Motor neuron (in vitro differentiated cells): ENCODE measurements at regions not wholly inside any gene's neighbourhood (a gene's known extent, or its start where the extent isn't known, plus 50 kb on each side); places are given as distances from the start of the nearest gene placed in this dataset.

ENCODE experiments used
- ATAC-seq, 8 experiments: fragments of 200-7000 bp; cut with Tn5 transposase; replicated peaks in 6 of 8; 2 replicates each; pipeline ENCODE4 v1.8.0; 2021; ENCODE audit warnings: mild to moderate bottlenecking in 8 of 8, moderate library complexity in 8 of 8
- H3K27ac ChIP-seq, 2 donors: fragments of 250-450 bp; sonication (Bioruptor Pico); 2 replicates each; pipeline ENCODE4 v1.9.0; 2021; ENCODE audit warnings: antibody characterized with exemption in 2 of 2, mild to moderate bottlenecking in 2 of 2, moderate library complexity in 1 of 2
- H3K4me1 ChIP-seq, 2 donors: fragments of 250-450 bp; sonication (Bioruptor Pico); replicated peaks in 1 of 2; 2 replicates each; pipeline ENCODE4 v1.6.1; 2021; ENCODE audit warnings: antibody characterized with exemption in 2 of 2, mild to moderate bottlenecking in 2 of 2, moderate library complexity in 1 of 2
- H3K4me3 ChIP-seq, 5 donors: fragments of 250-450 bp; sonication (Bioruptor Pico); 2 replicates each; pipeline ENCODE4 v1.9.0; 2021; ENCODE audit warnings: antibody characterized with exemption in 5 of 5, mild to moderate bottlenecking in 5 of 5, moderate library complexity in 4 of 5
- WGBS, 10 experiments: fragments of 450-650 bp; shearing (Covaris generic); methylation state at CpG; one replicate each; pipeline ENCODE4 v1.0.0; 2022; 5-methylcytosine and 5-hydroxymethylcytosine counted together
- in situ Hi-C, 9 experiments: fragments of 400-800 bp; cut with MboI; loops; one replicate each; pipeline ENCODE4 v1.15.0; 2021; ENCODE audit warnings: low sequenced_read_pairs in 9 of 9, low pct_unique_long_range_greater_than_20kb in 2 of 9; ENCODE audit not compliant: unreplicated experiment in 9 of 9

- no peak overlapping the region for H3K27ac ChIP-seq
- no peaks in the 10 kb centered on the region for H3K4me1 ChIP-seq
- in situ Hi-C loops = no loop called here
- WGBS, 10 experiments = 0 to 93% (median 75%) methylated on average over 2 to 4 of the region's 5 CpGs; no CpG with 5 or more reads in 2 of the 10 experiments
- no peak for ATAC-seq
- no peak overlapping the region for H3K4me3 ChIP-seq
These were observed 339.0 kb downstream of the GABRB3 start for GRCh38 chr15:26433818-26434217.

DNA sequence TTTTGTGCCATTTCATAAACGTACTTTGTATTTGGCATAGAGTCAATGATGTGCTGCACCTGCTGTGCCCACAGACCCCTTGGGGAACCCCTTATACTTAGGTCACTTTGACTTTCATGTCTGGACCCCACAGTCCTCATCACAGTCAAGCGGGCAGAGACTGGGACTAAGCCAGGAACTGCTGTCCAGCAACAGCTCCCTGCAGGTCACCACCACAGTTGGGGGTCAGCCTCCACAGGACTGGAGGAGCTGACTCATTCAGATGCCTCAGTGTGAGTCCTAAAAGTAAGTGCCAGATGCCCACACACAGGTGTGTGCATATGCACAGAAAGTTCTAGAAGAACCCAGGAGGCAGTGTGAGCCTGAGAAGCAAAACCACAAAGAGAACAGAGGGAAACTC is 339.8 kb downstream of the GABRB3 start:
- in situ Hi-C loops = no loop called here
- WGBS, 10 experiments = 0 to 95% (median 43%) methylated on average over 1 to 2 of the region's 2 CpGs; no CpG with 5 or more reads in 3 of the 10 experiments
- no peak for ATAC-seq
- H3K4me1 ChIP-seq = no peaks in the 10 kb centered on the region
- H3K4me3 ChIP-seq = no peak overlapping the region
- H3K27ac ChIP-seq = no peak overlapping the region

- Histone ChIP-seq H3K4me1 (no peaks in the 10 kb centered on the region), H3K27ac (no peak overlapping the region), H3K4me3 (no peak overlapping the region)
- ATAC-seq = no peak
- in situ Hi-C loops = no loop called here
- 0 to 87% (median 0%) methylated on average over 1 to 2 of the region's 2 CpGs; no CpG with 5 or more reads in 3 of the 10 experiments for WGBS, 10 experiments
These were observed 351.8 kb downstream of the GABRB3 start for GRCh38 chr15:26421065-26421464.

DNA sequence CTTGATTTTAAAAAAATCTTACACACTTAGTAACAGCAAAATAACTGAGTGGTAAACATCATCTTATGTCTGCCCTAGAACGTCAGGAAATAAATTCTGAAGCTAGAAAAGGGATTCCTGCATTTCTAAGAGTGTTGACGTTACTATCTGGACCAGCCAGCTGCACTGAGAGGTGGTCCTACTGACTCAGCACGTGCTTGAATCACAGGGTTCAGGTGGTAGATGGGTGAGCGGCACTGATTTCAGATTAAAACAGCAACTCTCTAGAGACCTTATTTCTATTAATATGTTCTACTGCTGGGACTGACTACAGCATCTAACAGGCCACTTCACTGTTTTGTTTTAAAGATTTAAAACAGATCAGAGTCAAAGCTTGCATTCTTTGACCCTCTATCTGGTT is 377.2 kb downstream of the GABRB3 start:
- Histone ChIP-seq H3K27ac (peak overlapping the region; percentile 14 to 24), H3K4me1 (peaks cover 14 to 23% of the 10 kb centered on the region in 2 donors), H3K4me3 (no peak overlapping the region)
- peak in 4 of 8 experiments; percentile 50 to 87 (median 85) for ATAC-seq
- in situ Hi-C loops = loop anchor here in 1 of 9 experiments (25.0 kb wide), 1 partner anchor 292 kb away; no protein-coding TSS in a partner anchor
- WGBS, 10 experiments = 0 to 57% (median 30%) methylated on average over 1 to 4 of the region's 4 CpGs; no CpG with 5 or more reads in 1 of the 10 experiments

- in situ Hi-C loops = loop anchor here in 1 of 9 experiments (25.0 kb wide), 1 partner anchor 292 kb away; no protein-coding TSS in a partner anchor
- Histone ChIP-seq H3K4me3 (no peak overlapping the region), H3K4me1 (peaks cover 14 to 23% of the 10 kb centered on the region in 2 donors), H3K27ac (peak overlapping the region in 1 of 2 donors; percentile 16)
- WGBS, 10 experiments = 0 to 81% (median 73%) methylated on average over 1 to 8 of the region's 8 CpGs; no CpG with 5 or more reads in 3 of the 10 experiments
- ATAC-seq = peak in 3 of 8 experiments; percentile 42 to 53 (median 51)
These were observed 378.1 kb downstream of the GABRB3 start for GRCh38 chr15:26394801-26395200.

DNA sequence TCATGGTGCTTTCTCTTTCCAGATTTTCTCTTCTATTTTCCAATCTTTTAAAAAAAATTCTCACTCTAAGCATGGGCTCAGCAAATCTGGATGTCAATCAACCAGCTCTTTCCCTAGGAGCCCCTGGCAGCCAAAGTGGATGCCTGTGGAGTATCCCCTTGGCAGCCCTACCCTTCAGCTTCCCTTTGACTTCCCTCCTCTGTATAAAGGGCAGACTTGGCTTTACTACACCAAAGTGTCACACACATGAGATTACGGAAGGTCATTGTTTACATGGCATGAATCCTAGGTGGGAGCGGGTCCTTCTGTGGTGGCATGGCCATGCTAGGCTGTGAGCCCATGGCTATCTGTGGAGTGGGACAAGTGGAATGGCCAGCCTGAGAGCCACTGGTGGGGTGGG is 379.9 kb downstream of the GABRB3 start:
- no peak for ATAC-seq
- WGBS, 10 experiments = 25 to 100% (median 97%) methylated on average over 1 to 2 of the region's 2 CpGs; no CpG with 5 or more reads in 4 of the 10 experiments
- no peak overlapping the region for H3K4me3 ChIP-seq

DNA sequence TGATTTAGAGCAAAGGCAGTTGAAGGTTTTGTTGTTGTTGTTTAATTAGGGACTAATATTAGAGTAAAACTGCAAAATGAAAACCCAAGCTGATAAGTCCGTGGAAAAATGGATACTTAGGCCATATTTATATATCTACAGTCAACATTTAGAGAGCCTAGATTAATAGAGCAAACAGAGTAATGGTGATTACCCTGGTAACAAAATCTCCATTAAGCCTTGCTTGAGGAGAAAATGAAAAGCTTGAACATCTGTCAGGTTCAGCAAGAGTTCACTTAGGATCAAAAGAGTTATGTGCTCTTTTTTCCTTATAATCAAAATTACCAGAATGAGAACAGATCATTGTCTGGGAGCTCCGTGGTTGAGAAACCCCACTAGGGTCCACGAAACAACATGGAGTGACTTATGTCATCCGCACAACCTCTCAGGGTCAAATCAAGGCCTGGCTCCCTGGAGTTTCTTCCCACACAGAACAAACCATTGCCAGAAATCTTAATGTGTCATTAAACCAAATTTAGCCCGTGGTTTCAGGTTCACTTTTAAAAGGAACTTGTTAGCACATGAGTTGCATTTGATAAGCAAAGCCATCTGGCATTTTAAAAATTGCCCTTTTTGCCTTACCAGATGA is 381.2 kb downstream of the GABRB3 start:
- Histone ChIP-seq H3K4me3 (no peak overlapping the region), H3K4me1 (peaks cover 14 to 23% of the 10 kb centered on the region in 2 donors), H3K27ac (peak overlapping the region in 1 of 2 donors; percentile 41)
- ATAC-seq = peak in 4 of 8 experiments; percentile 32 to 70 (median 41)
- in situ Hi-C loops = loop anchor here in 1 of 9 experiments (25.0 kb wide), 1 partner anchor 296 kb away; no protein-coding TSS in a partner anchor
- 0 to 80% (median 37%) methylated on average over 1 to 5 of the region's 5 CpGs; no CpG with 5 or more reads in 2 of the 10 experiments for WGBS, 10 experiments

More for the DNA sequence above, 379.9 kb downstream of the GABRB3 start:
- in situ Hi-C loops = loop anchor here in 1 of 9 experiments (25.0 kb wide), 1 partner anchor 294 kb away; no protein-coding TSS in a partner anchor
- no peak overlapping the region for H3K27ac ChIP-seq
- peaks cover 14 to 23% of the 10 kb centered on the region in 2 donors for H3K4me1 ChIP-seq

DNA sequence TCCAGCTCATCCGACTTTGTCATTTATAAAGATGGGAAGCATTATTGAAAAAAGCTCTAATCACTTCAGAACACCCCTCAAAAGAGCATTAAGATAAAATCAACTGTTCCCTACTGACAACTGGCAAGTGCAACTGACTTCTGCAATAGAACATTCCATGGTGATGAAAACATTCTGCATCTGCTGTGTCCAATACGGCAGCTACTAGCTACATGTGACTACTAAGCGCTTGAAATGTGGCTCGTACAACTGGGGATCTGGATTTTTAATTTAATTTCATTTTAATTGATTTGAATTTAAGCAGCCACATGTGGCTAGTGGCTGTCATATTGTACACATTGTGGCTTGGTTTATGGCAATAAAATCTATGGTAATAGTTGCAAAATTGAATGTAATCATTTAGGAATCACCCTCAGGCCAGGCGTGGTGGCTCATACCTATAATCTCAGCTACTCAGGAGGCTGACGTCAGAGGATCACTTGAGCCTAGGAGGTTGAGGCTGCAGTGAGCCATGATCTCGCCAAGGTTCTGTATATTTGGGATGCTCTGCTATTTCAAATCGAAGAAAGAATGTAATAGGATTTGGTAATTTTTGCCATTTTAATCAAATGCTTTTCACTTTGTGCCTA is 390.3 kb downstream of the GABRB3 start:
- WGBS, 10 experiments = 0 to 96% (median 70%) methylated on average over 3 to 8 of the region's 8 CpGs; no CpG with 5 or more reads in 1 of the 10 experiments
- in situ Hi-C loops = loop anchor here in 1 of 9 experiments (25.0 kb wide), 1 partner anchor 305 kb away; no protein-coding TSS in a partner anchor
- Histone ChIP-seq H3K27ac (no peak overlapping the region), H3K4me3 (no peak overlapping the region), H3K4me1 (no peaks in the 10 kb centered on the region)
- peak in 3 of 8 experiments; percentile 14 to 86 (median 27) for ATAC-seq

DNA sequence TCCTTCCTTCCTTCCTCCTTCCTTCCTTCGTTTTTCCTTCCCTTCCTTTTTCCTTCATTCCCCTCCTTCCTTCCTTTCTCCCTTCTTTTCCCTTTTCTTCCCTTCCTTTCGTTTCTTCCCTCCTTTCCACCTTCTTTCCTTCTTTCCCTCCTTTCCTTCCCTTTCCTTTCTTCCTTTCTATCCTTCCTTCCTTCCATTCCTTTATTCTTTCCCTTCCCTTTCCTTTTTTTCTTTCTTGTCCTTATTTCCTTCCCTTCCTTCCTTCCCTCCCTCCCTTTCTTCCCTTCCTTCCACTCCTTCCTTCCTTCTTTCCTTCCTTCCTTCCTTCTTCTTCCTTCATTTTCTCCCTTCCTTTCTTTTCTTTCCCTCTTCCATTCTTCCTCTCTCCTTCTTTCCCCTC is 394.6 kb downstream of the GABRB3 start:
- WGBS, 10 experiments = 0 to 83% (median 40%) methylated on average over 1 to 2 of the region's 2 CpGs

DNA sequence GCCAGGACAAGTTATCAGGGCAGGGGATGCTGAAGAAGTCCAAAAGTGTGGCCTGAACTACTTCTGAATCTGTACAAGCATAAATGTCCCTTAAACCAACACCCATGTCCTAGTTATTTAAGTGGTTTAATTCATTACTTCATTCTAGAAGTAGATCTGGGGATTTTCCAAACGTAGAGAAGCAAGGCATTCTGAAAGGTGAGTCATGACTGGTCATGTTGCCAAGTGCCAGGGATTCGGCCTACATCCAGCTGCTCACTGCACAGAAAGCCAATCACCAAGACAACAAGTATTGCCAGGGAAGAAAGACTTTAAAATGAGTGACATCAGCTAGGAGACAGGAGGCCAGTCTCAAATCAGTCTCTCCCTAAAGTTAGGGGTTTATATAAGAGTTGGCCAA is 396.6 kb downstream of the GABRB3 start:
- 0 to 60% (median 43%) methylated on average over 1 to 2 of the region's 2 CpGs; no CpG with 5 or more reads in 3 of the 10 experiments for WGBS, 10 experiments
- Histone ChIP-seq H3K27ac (no peak overlapping the region), H3K4me3 (no peak overlapping the region), H3K4me1 (peaks cover 0 to 4% of the 10 kb centered on the region in 2 donors)
- ATAC-seq = no peak
- in situ Hi-C loops = loop anchor here in 1 of 9 experiments (25.0 kb wide), 1 partner anchor 311 kb away; no protein-coding TSS in a partner anchor

More for the DNA sequence above, 394.6 kb downstream of the GABRB3 start:
- in situ Hi-C loops = loop anchor here in 1 of 9 experiments (25.0 kb wide), 1 partner anchor 309 kb away; no protein-coding TSS in a partner anchor
- H3K27ac ChIP-seq = no peak overlapping the region
- ATAC-seq = no peak
- no peak overlapping the region for H3K4me3 ChIP-seq
- H3K4me1 ChIP-seq = no peaks in the 10 kb centered on the region

GRCh38 chr15:26374806-26375205 is 398.1 kb downstream of the GABRB3 start:
- Histone ChIP-seq H3K27ac (no peak overlapping the region), H3K4me3 (no peak overlapping the region), H3K4me1 (peaks cover 0 to 4% of the 10 kb centered on the region in 2 donors)
- ATAC-seq = no peak
- in situ Hi-C loops = loop anchor here in 1 of 9 experiments (25.0 kb wide), 1 partner anchor 312 kb away; no protein-coding TSS in a partner anchor
- 0 to 100% (median 51%) methylated on average over 1 of the region's 1 CpG; no CpG with 5 or more reads in 4 of the 10 experiments for WGBS, 10 experiments

- ATAC-seq = peak in 2 of 8 experiments; percentile 65 to 67
- WGBS, 10 experiments = 0 to 40% (median 28%) methylated on average over 1 to 6 of the region's 6 CpGs; no CpG with 5 or more reads in 3 of the 10 experiments
- in situ Hi-C loops = no loop called here
These were observed 400.2 kb downstream of the GABRB3 start for GRCh38 chr15:26372706-26373105.

DNA sequence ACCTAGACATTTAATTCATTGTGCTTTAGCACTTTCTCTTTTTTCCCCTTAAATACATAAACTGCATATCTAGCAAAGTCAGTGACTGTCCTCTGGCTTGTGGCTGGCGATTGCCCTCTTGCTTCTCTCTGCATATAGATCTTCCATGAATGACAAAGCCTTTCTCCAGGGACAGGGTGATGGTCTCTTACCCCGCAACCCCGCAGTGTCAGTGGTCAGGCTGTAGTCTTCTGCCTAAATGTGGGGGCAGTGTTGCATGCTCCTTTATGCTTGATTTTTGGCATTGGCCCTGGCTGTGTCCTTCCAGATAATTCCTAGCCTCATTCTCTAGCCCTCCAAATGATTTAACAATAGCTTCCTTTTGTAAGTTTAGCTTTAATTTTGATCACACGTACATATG is 407.8 kb downstream of the GABRB3 start:
- WGBS, 10 experiments = 0 to 100% (median 79%) methylated on average over 1 to 4 of the region's 4 CpGs
- in situ Hi-C loops = no loop called here
- no peak overlapping the region for H3K27ac ChIP-seq
- no peak overlapping the region for H3K4me3 ChIP-seq
- H3K4me1 ChIP-seq = peaks cover 0 to 3% of the 10 kb centered on the region in 2 donors
- no peak for ATAC-seq

More at GRCh38 chr15:26372706-26373105, 400.2 kb downstream of the GABRB3 start:
- H3K4me3 ChIP-seq = no peak overlapping the region
- no peak overlapping the region for H3K27ac ChIP-seq
- H3K4me1 ChIP-seq = peaks cover 0 to 4% of the 10 kb centered on the region in 2 donors
